PFSK-1 (cell line): ENCODE measurements at regions not wholly inside any gene's neighbourhood (a gene's known extent, or its start where the extent isn't known, plus 50 kb on each side); places are given as distances from the start of the nearest gene placed in this dataset.

Experiments used
- FOXP2 ChIP-seq: optimal IDR thresholded peaks from 2 replicates; pipeline ENCODE3; 2011; ENCODE audit warnings: borderline replicate concordance, control low read depth, inconsistent platforms; ENCODE audit not compliant: insufficient read depth; ENCODE audit errors: extremely low read length, extremely low read depth
- POLR2AphosphoS5 ChIP-seq: IDR thresholded peaks from 2 replicates; pipeline ENCODE4 v1.6.1; 2012; ENCODE audit warnings: low read depth, mild to moderate bottlenecking, control low read depth, low read length, moderate library complexity
- SIN3A ChIP-seq: IDR thresholded peaks from 2 replicates; pipeline ENCODE4 v1.6.1; 2012; ENCODE audit warnings: mild to moderate bottlenecking, low read length, moderate library complexity, borderline replicate concordance; ENCODE audit not compliant: insufficient read depth
- TAF1 ChIP-seq: IDR thresholded peaks from 2 replicates; pipeline ENCODE4 v1.6.1; 2012; ENCODE audit warnings: low read length, control low read depth, borderline replicate concordance; ENCODE audit not compliant: insufficient read depth
- TF ChIP-seq, protein P1 (sequence below), 2 experiments: IDR thresholded peaks; 2 replicates each; pipeline versions ENCODE4 v1.6.1 to v1.8.0; 2011 to 2012; ENCODE audit warnings: low read depth in 2 of 2, low read length in 2 of 2, control low read depth in 1 of 2, inconsistent platforms in 1 of 2, mild to moderate bottlenecking in 1 of 2, moderate library complexity in 1 of 2; ENCODE audit not compliant: insufficient read depth in 1 of 2

- no peak for TF ChIP-seq TAF1
- TF ChIP-seq SIN3A: no peak
- TF ChIP-seq POLR2AphosphoS5: no peak
- no peak for TF ChIP-seq FOXP2
- TF ChIP-seq, protein P1, sequence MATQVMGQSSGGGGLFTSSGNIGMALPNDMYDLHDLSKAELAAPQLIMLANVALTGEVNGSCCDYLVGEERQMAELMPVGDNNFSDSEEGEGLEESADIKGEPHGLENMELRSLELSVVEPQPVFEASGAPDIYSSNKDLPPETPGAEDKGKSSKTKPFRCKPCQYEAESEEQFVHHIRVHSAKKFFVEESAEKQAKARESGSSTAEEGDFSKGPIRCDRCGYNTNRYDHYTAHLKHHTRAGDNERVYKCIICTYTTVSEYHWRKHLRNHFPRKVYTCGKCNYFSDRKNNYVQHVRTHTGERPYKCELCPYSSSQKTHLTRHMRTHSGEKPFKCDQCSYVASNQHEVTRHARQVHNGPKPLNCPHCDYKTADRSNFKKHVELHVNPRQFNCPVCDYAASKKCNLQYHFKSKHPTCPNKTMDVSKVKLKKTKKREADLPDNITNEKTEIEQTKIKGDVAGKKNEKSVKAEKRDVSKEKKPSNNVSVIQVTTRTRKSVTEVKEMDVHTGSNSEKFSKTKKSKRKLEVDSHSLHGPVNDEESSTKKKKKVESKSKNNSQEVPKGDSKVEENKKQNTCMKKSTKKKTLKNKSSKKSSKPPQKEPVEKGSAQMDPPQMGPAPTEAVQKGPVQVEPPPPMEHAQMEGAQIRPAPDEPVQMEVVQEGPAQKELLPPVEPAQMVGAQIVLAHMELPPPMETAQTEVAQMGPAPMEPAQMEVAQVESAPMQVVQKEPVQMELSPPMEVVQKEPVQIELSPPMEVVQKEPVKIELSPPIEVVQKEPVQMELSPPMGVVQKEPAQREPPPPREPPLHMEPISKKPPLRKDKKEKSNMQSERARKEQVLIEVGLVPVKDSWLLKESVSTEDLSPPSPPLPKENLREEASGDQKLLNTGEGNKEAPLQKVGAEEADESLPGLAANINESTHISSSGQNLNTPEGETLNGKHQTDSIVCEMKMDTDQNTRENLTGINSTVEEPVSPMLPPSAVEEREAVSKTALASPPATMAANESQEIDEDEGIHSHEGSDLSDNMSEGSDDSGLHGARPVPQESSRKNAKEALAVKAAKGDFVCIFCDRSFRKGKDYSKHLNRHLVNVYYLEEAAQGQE (IDR thresholded peaks at IDR 0.05; ENCODE audit: insufficient read depth in 1 of 2, low read depth in 2 of 2, low read length in 2 of 2): no peak
Observed at GRCh38 chr15:67918205-67918861, 78.5 kb upstream of the RNU6-1 start.

- TF ChIP-seq, protein P1 (IDR thresholded peaks at IDR 0.05; ENCODE audit: insufficient read depth in 1 of 2, low read depth in 2 of 2, low read length in 2 of 2): no peak
- no peak for TF ChIP-seq SIN3A
- no peak for TF ChIP-seq TAF1
- TF ChIP-seq FOXP2: no peak
- no peak for TF ChIP-seq POLR2AphosphoS5
Observed at GRCh38 chr15:67920524-67921240, 80.8 kb upstream of the RNU6-1 start.

DNA sequence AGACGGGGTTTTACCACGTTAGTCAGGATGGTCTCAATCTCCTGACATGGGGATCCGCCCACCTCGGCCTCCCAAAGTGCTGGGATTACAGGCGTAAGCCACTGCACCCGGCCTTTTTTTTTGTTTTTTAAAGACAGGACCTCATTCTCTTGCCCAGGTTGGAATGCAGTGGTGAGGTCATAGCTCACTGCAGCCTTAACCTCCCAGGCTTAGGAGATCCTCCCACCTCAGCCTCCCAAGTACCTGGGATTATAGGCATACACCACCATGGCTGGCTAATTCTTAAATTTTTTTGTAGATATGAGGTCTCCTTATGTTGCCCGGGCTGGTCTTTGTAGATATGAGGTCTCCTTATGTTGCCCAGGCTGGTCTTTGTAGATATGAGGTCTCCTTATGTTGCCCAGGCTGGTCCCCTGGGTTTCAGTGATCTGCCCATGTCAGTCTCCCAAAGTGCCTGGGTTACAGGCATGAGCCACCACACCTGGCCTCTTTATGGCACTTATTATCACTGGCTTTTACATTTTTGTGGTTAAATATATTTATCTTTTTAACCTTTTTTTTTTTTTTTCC lies 82.3 kb upstream of the RNU6-1 start:
- no peak for TF ChIP-seq SIN3A
- no peak for TF ChIP-seq TAF1
- TF ChIP-seq POLR2AphosphoS5: no peak
- no peak for TF ChIP-seq FOXP2
- TF ChIP-seq, protein P1 (IDR thresholded peaks at IDR 0.05; ENCODE audit: insufficient read depth in 1 of 2, low read depth in 2 of 2, low read length in 2 of 2): no peak

DNA sequence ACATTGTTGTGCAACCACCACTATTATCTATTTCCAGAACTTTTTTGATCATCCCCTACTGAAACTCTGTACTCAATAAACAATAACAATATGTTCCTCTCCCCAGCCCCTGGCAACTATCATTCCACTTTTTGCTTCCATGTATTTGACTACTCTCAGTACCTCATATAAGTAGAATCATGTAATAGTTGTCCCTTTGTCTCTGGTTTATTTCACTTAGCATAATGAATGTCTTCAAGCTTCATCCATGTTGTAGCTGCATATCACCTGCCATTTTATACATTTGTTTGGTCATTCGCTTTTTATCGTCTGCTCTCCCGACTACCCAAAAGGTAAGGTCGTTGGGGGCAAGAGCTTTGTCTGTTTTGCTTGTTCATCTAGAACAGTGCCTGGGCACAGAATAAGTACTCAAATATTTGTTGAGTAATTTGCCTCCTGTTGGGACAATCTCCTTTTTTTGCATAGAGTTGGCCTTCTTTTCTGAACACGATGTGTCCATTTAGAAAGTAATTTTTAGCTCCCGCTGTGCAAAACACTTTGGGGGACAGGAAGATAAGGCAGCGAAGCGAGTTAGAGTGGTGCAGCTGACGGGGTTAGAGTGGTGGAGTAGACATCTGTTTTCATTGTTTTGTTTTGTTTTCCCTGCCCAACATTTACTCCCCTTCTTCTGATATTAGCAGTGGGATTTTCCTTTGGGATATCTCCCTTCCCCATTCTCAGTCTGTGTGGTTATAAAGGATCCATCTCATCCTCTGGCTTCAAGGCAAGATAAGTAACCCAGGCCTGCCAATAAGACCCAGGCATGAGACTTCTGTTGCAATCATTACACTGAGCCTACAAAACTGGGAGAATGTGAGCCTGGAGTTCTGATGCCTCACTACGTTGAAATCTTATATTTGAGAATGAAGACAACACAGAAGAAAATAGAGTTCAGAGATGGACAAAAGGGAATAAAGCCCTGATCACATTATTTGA lies 83.4 kb upstream of the RNU6-1 start:
- TF ChIP-seq POLR2AphosphoS5 (no peak), TAF1 (no peak), FOXP2 (no peak)

GRCh38 chr15:67924359-67924974 lies 84.6 kb upstream of the RNU6-1 start:
- TF ChIP-seq POLR2AphosphoS5 (no peak), SIN3A (no peak), FOXP2 (no peak), TAF1 (no peak)
- TF ChIP-seq, protein P1 (IDR thresholded peaks at IDR 0.05; ENCODE audit: insufficient read depth in 1 of 2, low read depth in 2 of 2, low read length in 2 of 2): no peak
